NT2/D1 (cell line): ENCODE measurements at regions not wholly inside any gene's neighbourhood (a gene's known extent, or its start where the extent isn't known, plus 50 kb on each side); places are given as distances from the start of the nearest gene placed in this dataset.

Experiments used
- SUZ12 ChIP-seq: IDR thresholded peaks from 2 replicates; pipeline ENCODE4 v1.6.1; 2011; ENCODE audit not compliant: insufficient read length, insufficient read depth; ENCODE audit errors: extremely low read depth
- YY1 ChIP-seq: IDR thresholded peaks from 2 replicates; pipeline ENCODE4 v1.6.1; 2011; ENCODE audit not compliant: insufficient read length, insufficient read depth

DNA sequence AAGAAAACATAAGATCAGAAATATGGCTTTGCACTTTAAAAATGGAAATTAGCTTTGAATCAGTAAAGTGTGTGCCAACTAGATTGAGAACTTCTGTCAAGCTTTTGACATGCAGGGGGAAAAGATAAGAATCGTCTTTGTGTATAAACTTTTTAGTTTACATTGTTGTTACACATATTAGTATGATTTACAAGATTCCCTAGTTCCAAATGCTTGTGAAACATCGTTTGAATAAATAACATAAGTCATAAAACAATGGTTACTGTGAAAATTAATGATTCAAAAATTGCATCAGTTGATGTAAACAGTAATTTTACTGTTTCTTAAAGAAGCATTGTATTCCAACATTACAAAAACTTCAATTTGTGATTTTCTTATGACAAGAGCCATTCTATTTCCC, 207.6 kb upstream of the MTPN start:
- no peak for TF ChIP-seq YY1
- no peak for TF ChIP-seq SUZ12
